GM10266 (cell line): ENCODE measurements at regions not wholly inside any gene's neighbourhood (a gene's known extent, or its start where the extent isn't known, plus 50 kb on each side); places are given as distances from the start of the nearest gene placed in this dataset.

Experiments used
- DNase-seq: peaks from one replicate; pipeline ENCODE4 v3.0.0; 2012; ENCODE audit errors: extremely low spot score
- TF ChIP-seq, protein P1 (sequence below): IDR thresholded peaks from 2 replicates; pipeline ENCODE4 v1.5.1; 2012; ENCODE audit warnings: mild to moderate bottlenecking, low read depth; ENCODE audit not compliant: control insufficient read depth, insufficient read depth; ENCODE audit errors: missing control alignments

DNA sequence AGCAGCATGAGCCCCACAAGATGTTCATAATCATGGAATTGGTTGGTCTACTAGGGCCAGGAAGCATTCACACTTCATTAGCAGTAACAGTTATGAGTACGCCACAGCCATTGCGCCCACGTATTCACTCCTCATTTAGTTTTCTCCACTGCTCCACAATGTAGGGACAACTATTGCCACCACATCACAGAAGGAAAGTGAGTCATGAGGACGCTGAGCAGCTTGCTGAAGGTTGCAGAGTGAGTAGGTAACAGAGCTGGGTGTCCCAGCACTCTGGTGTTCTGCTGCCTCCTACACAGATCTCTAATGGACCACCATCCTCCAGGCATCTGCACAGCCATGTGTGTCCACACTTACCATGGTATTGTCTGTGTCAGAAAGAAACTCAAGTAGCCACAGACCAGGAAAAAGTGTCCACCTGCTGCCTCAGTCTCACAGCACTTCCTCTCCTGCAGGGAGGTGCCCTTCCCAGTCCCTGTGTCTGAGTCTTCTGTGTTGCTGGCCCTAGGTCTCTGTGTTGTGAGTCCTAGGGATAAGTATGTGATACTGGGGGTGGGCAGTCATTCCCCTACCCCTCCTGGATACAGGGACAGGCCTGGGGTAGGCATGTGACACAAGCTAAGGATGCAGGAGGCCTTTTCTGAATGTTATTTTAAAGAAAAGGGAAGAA, 103.9 kb downstream of the TTLL2 start:
- TF ChIP-seq, protein P1, sequence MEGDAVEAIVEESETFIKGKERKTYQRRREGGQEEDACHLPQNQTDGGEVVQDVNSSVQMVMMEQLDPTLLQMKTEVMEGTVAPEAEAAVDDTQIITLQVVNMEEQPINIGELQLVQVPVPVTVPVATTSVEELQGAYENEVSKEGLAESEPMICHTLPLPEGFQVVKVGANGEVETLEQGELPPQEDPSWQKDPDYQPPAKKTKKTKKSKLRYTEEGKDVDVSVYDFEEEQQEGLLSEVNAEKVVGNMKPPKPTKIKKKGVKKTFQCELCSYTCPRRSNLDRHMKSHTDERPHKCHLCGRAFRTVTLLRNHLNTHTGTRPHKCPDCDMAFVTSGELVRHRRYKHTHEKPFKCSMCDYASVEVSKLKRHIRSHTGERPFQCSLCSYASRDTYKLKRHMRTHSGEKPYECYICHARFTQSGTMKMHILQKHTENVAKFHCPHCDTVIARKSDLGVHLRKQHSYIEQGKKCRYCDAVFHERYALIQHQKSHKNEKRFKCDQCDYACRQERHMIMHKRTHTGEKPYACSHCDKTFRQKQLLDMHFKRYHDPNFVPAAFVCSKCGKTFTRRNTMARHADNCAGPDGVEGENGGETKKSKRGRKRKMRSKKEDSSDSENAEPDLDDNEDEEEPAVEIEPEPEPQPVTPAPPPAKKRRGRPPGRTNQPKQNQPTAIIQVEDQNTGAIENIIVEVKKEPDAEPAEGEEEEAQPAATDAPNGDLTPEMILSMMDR, result no peak
- DNase-seq, result no peak

DNA sequence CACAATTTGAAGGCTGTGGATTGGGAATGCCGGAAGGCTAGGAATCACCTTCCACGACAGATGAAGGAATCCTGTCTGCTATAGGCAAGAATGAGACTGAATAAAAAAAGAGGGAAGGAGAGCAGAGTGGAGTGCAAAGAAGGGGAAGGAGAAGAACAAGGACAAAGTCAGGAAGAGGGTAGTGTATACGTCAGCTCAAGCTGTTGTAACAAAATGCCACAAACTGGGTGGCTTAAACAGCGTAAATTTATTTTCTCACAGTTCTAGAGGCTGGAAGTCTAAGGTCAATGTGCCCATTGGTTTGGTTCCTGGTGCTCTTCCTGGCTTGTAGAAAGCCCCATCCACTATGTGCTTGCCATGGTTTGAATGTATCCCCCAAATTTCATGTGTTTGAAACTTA, 104.5 kb downstream of the TTLL2 start:
- TF ChIP-seq, protein P1, result no peak
- DNase-seq, result no peak

DNA sequence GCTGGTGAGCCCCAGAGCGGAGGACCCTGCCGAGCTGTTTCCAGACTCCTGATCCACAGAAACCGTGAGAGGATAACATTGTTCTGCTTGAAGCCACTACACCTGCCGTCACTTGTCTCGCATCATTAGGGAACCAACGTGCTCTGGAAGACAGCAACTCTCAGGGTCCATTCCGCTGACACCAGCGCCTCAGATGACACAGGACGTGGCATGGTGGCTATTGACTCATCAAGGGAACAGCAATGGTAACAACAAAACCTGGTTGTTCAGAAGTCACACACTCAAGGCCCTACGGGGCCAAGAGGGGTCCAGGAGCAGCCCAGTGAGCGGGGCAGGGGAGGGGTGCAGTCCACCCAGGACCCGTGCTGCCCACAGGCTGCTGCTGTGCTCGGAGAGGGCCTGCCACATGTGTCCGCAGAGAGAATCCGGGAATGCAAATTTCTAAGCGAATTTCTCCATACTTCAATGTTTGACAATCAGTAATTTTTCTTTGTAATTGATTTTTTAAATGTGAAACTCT, 110.4 kb downstream of the TTLL2 start:
- TF ChIP-seq, protein P1, result no peak

DNA sequence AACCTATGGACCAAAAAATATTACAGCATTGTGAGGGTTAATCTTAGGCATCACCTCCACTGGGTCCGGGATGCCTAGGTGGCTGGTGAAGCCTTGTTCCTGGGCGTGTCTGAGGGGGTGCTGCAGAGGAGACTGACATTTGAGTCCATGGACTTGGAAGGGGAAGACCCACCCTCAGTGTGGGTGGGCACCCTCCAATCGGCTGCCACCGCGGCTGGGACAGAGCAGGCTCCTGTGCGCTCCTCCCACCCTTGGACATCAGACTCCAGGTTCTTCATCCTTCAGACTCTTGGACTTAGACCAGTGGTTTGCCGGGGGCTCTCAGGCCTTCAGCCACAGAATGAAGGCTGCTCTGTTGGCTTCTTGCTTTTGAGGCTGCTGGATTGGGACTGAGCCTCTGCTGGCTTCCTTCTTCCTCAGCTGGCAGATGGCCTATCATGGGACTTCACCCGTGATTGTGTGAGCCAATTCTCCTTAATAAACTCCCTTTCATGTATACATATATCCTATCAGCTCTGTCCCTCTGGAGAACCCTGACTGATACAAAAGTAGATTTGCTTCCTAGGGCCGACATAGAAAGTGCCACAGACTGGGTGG, 113.1 kb downstream of the TTLL2 start:
- TF ChIP-seq, protein P1, result no peak
- DNase-seq, result no peak

More for the DNA sequence above, 110.4 kb downstream of the TTLL2 start:
- no peak for DNase-seq

DNA sequence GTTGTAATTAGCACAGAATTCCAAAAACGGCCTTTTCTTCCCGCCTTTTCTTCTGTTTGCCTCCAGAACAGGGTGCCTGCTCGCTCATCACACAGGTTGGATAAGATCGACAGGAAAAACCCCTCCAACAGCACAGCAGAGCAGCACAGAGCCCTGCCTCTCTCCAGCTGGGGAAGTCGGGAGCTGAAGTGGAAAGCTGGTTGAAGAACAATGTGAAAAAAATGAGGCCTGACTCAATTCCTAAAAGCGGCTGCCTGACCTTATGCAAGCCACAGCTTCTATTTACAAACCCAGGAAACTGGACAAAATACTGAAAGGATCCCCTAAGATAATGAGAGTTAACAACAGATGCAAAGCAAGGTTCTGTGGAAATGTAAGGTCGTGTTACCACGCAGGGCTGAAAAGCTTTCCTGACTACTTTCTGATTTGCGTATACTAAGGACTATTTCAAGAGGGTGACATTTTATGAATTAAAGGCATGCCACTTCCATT, 116.9 kb downstream of the TTLL2 start:
- TF ChIP-seq, protein P1, result no peak
- DNase-seq, result no peak

DNA sequence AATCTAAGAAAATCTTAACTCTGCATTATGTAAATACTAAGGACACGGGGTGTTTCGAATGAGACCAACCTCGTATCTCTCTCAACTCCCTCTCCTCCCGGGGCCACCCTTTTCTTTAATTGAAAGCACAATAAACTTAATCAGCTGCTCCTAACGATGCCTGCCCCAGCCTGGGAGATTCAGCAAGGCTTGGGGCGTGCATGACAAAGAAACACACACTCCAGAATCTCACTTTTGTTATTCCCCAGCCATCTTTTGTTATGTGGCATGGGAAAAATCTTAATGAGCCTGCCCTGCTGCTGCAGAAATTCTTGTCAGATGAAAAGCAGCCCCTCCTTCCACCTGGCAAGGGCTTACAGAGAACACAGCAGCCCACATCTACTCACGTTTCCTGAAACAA, 117.4 kb downstream of the TTLL2 start:
- TF ChIP-seq, protein P1, result no peak
- no peak for DNase-seq
